Stomach (tissue), 8 donors: ENCODE measurements at regions not wholly inside any gene's neighbourhood (a gene's known extent, or its start where the extent isn't known, plus 50 kb on each side); places are given as distances from the start of the nearest gene placed in this dataset.

Experiments
- DNase-seq, 2 donors: peaks; one replicate each; pipeline versions ENCODE4 v3.0.0 to v3.0.0-alpha.2; 2013 to 2019
- H3K27ac ChIP-seq, 5 donors: fragments of 200-600 bp in 4 of 5; sonication (generic) in 4 of 5; one replicate each; pipeline ENCODE4 v1.5.1; 2013 to 2019; ENCODE audit warnings: mild to moderate bottlenecking in 1 of 5, moderate library complexity in 1 of 5
- H3K27me3 ChIP-seq, 3 donors: fragments of 200-600 bp; sonication (generic); one replicate each; pipeline ENCODE4 v1.5.1; 2017 to 2019; ENCODE audit warnings: mixed run types in 1 of 3
- H3K36me3 ChIP-seq, 4 donors: fragments of 200-600 bp; sonication (generic); 1 replicate in 3 of 4; 2 replicates in 1 of 4; pipeline ENCODE4 v1.5.1; 2016 to 2019
- H3K4me1 ChIP-seq, 4 donors: fragments of 200-600 bp; sonication (generic); one replicate each; pipeline ENCODE4 v1.5.1; 2016 to 2019
- H3K4me3 ChIP-seq, 4 donors: fragments of 200-600 bp; sonication (generic) in 3 of 4; one replicate each; pipeline ENCODE4 v1.5.1; 2016 to 2019; ENCODE audit warnings: mild to moderate bottlenecking in 1 of 4
- H3K9me3 ChIP-seq, 4 donors: fragments of 200-600 bp; sonication (generic); one replicate each; pipeline ENCODE4 v1.5.1; 2016 to 2019
- EP300 ChIP-seq: sonication (generic); formaldehyde crosslinking; IDR thresholded peaks from one replicate; pipeline ENCODE4 v1.6.1; 2017; ENCODE audit warnings: antibody characterized with exemption
- POLR2A ChIP-seq, 4 donors: fragments of 450-650 bp; IDR thresholded peaks; one replicate each; pipeline ENCODE4 v1.6.1; 2016; ENCODE audit warnings: antibody characterized with exemption in 4 of 4, control low read depth in 2 of 4, mild to moderate bottlenecking in 1 of 4, moderate library complexity in 1 of 4
- POLR2AphosphoS5 ChIP-seq, 3 donors: sonication (generic); formaldehyde crosslinking; IDR thresholded peaks; one replicate each; pipeline ENCODE4 v1.6.1; 2016; ENCODE audit warnings: antibody characterized with exemption in 3 of 3
- WGBS, 5 donors: extraction: QIAGEN DNeasy Blood & Tissue Kit in 3 of 5; methylation state at CpG; one replicate each; pipeline versions ENCODE4 v1.1.5 to v1.1.7; 2013 to 2018; 5-methylcytosine and 5-hydroxymethylcytosine counted together
- intact Hi-C: fragments of 100-400 bp; cut with DNase I; formaldehyde crosslinking; loops from one replicate; pipeline ENCODE4 v1.15.1; 2023; ENCODE audit warnings: low total_unique reads
- TF ChIP-seq, protein P1 (sequence below), 7 experiments: fragments of 450-650 bp in 4 of 7; fragments of 200-600 bp in 3 of 7; sonication (generic) in 3 of 7; IDR thresholded peaks; one replicate each; pipeline ENCODE4 v1.5.1; 2016 to 2019; ENCODE audit warnings: antibody characterized with exemption in 7 of 7, control low read depth in 2 of 7, mild to moderate bottlenecking in 1 of 7
- donor health status: healthy with polysubstance abuse.
- donor health status: Bipolar disorder and iron deficiency.
- donor health status: healthy.

DNA sequence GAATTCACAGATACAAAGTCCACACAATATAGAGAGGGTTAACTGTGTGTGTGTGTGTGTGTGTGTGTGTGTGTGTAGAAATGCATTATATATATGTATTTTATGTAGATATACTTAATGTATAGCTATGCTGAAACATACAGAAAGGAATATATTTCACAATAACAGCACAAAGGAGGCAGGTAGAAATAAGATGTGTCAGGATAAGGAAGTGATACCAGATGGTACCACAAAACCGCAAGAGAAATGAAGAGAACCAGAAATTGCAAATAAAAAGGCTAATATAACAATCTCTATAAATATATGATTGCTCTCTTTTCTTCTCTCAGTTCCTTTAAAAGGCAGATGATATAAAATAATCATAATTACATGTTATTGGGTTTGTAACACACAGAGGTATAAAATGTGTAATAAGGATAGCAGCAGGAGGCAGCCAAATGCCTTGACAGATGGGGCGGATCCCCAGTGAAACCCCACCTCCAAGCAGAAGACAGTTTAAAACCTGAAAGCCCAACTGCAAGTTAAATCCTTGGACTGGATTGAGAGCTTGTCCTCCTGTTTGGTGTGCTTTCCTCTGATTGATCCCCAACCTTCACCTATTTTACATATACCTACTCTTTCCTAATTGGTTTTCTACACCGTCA is 365.4 kb upstream of the C16orf82 start:
- Histone ChIP-seq H3K4me1 (no peaks in the 10 kb centered on the region), H3K27me3 (peaks cover 0 to 5% (median 0%) of the 10 kb centered on the region in 3 donors), H3K36me3 (no peaks in the 10 kb centered on the region), H3K4me3 (no peak overlapping the region), H3K9me3 (peaks cover 0 to 15% (median 7%) of the 10 kb centered on the region in 4 donors), H3K27ac (no peak overlapping the region)
- DNase-seq, result no peak
- intact Hi-C loops, result no loop called here
- 87 to 92% (median 90%) methylated on average over 3 of the region's 3 CpGs for WGBS, 5 donors
- no peak for TF ChIP-seq POLR2A (IDR thresholded peaks at IDR 0.05)
- TF ChIP-seq, protein P1, sequence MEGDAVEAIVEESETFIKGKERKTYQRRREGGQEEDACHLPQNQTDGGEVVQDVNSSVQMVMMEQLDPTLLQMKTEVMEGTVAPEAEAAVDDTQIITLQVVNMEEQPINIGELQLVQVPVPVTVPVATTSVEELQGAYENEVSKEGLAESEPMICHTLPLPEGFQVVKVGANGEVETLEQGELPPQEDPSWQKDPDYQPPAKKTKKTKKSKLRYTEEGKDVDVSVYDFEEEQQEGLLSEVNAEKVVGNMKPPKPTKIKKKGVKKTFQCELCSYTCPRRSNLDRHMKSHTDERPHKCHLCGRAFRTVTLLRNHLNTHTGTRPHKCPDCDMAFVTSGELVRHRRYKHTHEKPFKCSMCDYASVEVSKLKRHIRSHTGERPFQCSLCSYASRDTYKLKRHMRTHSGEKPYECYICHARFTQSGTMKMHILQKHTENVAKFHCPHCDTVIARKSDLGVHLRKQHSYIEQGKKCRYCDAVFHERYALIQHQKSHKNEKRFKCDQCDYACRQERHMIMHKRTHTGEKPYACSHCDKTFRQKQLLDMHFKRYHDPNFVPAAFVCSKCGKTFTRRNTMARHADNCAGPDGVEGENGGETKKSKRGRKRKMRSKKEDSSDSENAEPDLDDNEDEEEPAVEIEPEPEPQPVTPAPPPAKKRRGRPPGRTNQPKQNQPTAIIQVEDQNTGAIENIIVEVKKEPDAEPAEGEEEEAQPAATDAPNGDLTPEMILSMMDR (IDR thresholded peaks at IDR 0.05), result no peak
- TF ChIP-seq EP300, result no peak
- no peak for TF ChIP-seq POLR2AphosphoS5 (IDR thresholded peaks at IDR 0.05)

GRCh38 chr16:26705346-26705745 is 361.4 kb upstream of the C16orf82 start:
- Histone ChIP-seq H3K9me3 (peaks cover 0 to 8% (median 3%) of the 10 kb centered on the region in 4 donors), H3K27me3 (no peaks in the 10 kb centered on the region), H3K27ac (no peak overlapping the region), H3K36me3 (no peaks in the 10 kb centered on the region), H3K4me3 (no peak overlapping the region), H3K4me1 (no peaks in the 10 kb centered on the region)
- 27 to 92% (median 53%) methylated on average over 1 of the region's 1 CpG for WGBS, 5 donors
- TF ChIP-seq EP300 (no peak), POLR2A (IDR thresholded peaks at IDR 0.05) (no peak), POLR2AphosphoS5 (IDR thresholded peaks at IDR 0.05) (no peak)
- TF ChIP-seq, protein P1 (IDR thresholded peaks at IDR 0.05), result no peak
- intact Hi-C loops, result no loop called here
- DNase-seq, result no peak

DNA sequence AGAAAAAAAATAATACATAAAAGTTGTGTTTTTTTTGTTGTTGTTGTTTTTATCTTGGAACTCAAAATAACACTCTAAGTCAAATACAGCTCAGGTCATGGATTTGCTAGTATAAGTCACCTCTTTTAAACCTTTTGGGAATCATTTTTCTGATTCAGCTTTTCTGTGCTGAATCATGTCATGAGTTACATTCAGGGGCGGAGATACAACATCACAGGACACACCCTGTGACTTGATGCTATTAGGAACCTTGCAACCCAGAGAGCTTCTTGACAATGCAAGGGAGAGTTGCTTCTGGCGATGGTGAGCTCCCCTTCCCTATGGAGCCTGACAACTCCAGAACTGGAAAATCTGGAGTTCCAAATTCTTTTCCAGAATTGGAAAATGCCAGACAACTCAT is 358.3 kb upstream of the C16orf82 start:
- no peaks in the 10 kb centered on the region for H3K36me3 ChIP-seq
- no peaks in the 10 kb centered on the region for H3K27me3 ChIP-seq
- 74 to 86% (median 82%) methylated on average over 2 of the region's 2 CpGs for WGBS, 5 donors
- TF ChIP-seq POLR2A (IDR thresholded peaks at IDR 0.05), result no peak
- TF ChIP-seq EP300, result no peak
- no peak for TF ChIP-seq POLR2AphosphoS5 (IDR thresholded peaks at IDR 0.05)
- no peaks in the 10 kb centered on the region for H3K4me1 ChIP-seq
- intact Hi-C loops, result no loop called here
- H3K4me3 ChIP-seq, result no peak overlapping the region
- no peak overlapping the region for H3K27ac ChIP-seq
- H3K9me3 ChIP-seq, result no peaks in the 10 kb centered on the region
- DNase-seq, result no peak

- H3K36me3 ChIP-seq, result no peaks in the 10 kb centered on the region
- no peak for TF ChIP-seq EP300
- no peak for TF ChIP-seq POLR2AphosphoS5 (IDR thresholded peaks at IDR 0.05)
- TF ChIP-seq, protein P1 (IDR thresholded peaks at IDR 0.05), result no peak
- no peak for TF ChIP-seq POLR2A (IDR thresholded peaks at IDR 0.05)
- WGBS, 5 donors, result 57 to 69% (median 62%) methylated on average over 6 of the region's 6 CpGs
- no peak for DNase-seq
- no peaks in the 10 kb centered on the region for H3K27me3 ChIP-seq
- H3K4me3 ChIP-seq, result no peak overlapping the region
- H3K9me3 ChIP-seq, result no peaks in the 10 kb centered on the region
- H3K27ac ChIP-seq, result no peak overlapping the region
- intact Hi-C loops, result no loop called here
- no peaks in the 10 kb centered on the region for H3K4me1 ChIP-seq
Measured at GRCh38 chr16:26709175-26709574, 357.6 kb upstream of the C16orf82 start.

- Histone ChIP-seq H3K27ac (no peak overlapping the region), H3K27me3 (no peaks in the 10 kb centered on the region), H3K4me1 (no peaks in the 10 kb centered on the region), H3K4me3 (no peak overlapping the region), H3K36me3 (no peaks in the 10 kb centered on the region), H3K9me3 (no peaks in the 10 kb centered on the region)
- TF ChIP-seq POLR2A (IDR thresholded peaks at IDR 0.05), result no peak
- TF ChIP-seq, protein P1 (IDR thresholded peaks at IDR 0.05), result no peak
- no peak for DNase-seq
- intact Hi-C loops, result no loop called here
- 79 to 94% (median 91%) methylated on average over 2 of the region's 2 CpGs for WGBS, 5 donors
Measured at GRCh38 chr16:26709754-26710153, 357.0 kb upstream of the C16orf82 start.
